Vagina (tissue), 2 donors: ENCODE measurements at regions not wholly inside any gene's neighbourhood (a gene's known extent, or its start where the extent isn't known, plus 50 kb on each side); places are given as distances from the start of the nearest gene placed in this dataset.

Source experiments
- POLR2A ChIP-seq, 2 donors: fragments of 450-650 bp; IDR thresholded peaks; one replicate each; pipeline ENCODE4 v1.6.1; 2017; ENCODE audit warnings: antibody characterized with exemption in 2 of 2, mild to moderate bottlenecking in 2 of 2, moderate library complexity in 2 of 2
- POLR2AphosphoS5 ChIP-seq, 2 donors: sonication (generic); formaldehyde crosslinking; IDR thresholded peaks; one replicate each; pipeline ENCODE4 v1.9.0; 2017; ENCODE audit warnings: antibody characterized with exemption in 2 of 2, mild to moderate bottlenecking in 2 of 2, low read depth in 1 of 2; ENCODE audit not compliant: insufficient read depth in 1 of 2
- TF ChIP-seq, protein P1 (sequence below), 3 experiments: fragments of 450-650 bp in 2 of 3; fragments of 200-600 bp in 1 of 3; sonication (generic) in 1 of 3; IDR thresholded peaks; one replicate each; pipeline ENCODE4 v1.5.1; 2017 to 2019; ENCODE audit warnings: antibody characterized with exemption in 3 of 3, mild to moderate bottlenecking in 2 of 3, moderate library complexity in 2 of 3

DNA sequence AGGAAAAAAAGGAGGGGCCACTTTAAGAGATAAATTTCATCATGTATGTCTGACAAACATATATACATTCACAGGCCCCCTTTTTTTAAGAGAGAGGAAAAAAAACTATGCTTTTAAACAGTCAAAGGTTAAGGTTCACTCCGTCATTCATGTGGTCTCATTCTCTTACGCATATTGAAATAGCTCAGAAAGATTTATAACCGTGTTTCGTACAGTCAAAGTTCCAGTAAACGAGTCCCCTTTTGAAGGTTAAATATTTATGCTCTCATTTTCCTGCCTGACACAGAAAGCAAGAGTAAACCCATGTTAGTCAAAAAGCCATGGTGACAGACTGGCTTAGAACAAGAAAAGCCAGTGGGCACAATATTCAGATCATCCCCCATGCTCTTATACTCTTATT is 248.0 kb upstream of the ARRDC4 start:
- TF ChIP-seq, protein P1, sequence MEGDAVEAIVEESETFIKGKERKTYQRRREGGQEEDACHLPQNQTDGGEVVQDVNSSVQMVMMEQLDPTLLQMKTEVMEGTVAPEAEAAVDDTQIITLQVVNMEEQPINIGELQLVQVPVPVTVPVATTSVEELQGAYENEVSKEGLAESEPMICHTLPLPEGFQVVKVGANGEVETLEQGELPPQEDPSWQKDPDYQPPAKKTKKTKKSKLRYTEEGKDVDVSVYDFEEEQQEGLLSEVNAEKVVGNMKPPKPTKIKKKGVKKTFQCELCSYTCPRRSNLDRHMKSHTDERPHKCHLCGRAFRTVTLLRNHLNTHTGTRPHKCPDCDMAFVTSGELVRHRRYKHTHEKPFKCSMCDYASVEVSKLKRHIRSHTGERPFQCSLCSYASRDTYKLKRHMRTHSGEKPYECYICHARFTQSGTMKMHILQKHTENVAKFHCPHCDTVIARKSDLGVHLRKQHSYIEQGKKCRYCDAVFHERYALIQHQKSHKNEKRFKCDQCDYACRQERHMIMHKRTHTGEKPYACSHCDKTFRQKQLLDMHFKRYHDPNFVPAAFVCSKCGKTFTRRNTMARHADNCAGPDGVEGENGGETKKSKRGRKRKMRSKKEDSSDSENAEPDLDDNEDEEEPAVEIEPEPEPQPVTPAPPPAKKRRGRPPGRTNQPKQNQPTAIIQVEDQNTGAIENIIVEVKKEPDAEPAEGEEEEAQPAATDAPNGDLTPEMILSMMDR (IDR thresholded peaks at IDR 0.05), result no peak
- TF ChIP-seq POLR2A (IDR thresholded peaks at IDR 0.05) (no peak), POLR2AphosphoS5 (IDR thresholded peaks at IDR 0.05; ENCODE audit: insufficient read depth in 1 of 2, low read depth in 1 of 2) (no peak)
